SK-N-SH (cell line): ENCODE measurements at regions not wholly inside any gene's neighbourhood (a gene's known extent, or its start where the extent isn't known, plus 50 kb on each side); places are given as distances from the start of the nearest gene placed in this dataset.

ENCODE experiments used
- CTCF ChIA-PET: fragments of 300-600, 350-600 bp; formaldehyde crosslinking; extraction: SDS; loops from one replicate; lab custom pipeline; 2021; lab: Yijun Ruan, JAX
- POLR2A ChIA-PET: fragments of 350-600 bp; sonication (Branson Sonifier 250); formaldehyde crosslinking; extraction: SDS; loops from one replicate; lab custom pipeline; 2020; ENCODE audit warnings: antibody characterized with exemption, inconsistent platforms; lab: Yijun Ruan, JAX
- DNase-seq: peaks from one replicate; pipeline ENCODE4 v3.0.0; 2012
- H2AFZ ChIP-seq: fragments of 200-600 bp; sonication (generic); 2 replicates; pipeline ENCODE4 v1.8.1; 2016; ENCODE audit warnings: antibody characterized with exemption, mild to moderate bottlenecking, low read depth
- H3F3A ChIP-seq: fragments of 200-600 bp; sonication (generic); replicated peaks from 2 replicates; pipeline ENCODE3; 2016; ENCODE audit warnings: antibody characterized with exemption, mild to moderate bottlenecking; ENCODE audit not compliant: insufficient read depth
- H3K27ac ChIP-seq, 2 experiments: fragments of 200-500 bp in 1 of 2; fragments of 200-600 bp in 1 of 2; sonication (Bioruptor generic) in 1 of 2; sonication (generic), shearing (Covaris generic) in 1 of 2; 2 replicates each; pipeline versions ENCODE4 v1.5.1 to v1.6.1; 2014 to 2016; ENCODE audit warnings: low read depth in 2 of 2, inconsistent platforms in 1 of 2, low read length in 1 of 2, mild to moderate bottlenecking in 1 of 2, mixed read lengths in 1 of 2
- H3K27me3 ChIP-seq: fragments of 200-600 bp; sonication (generic), shearing (Covaris generic); 2 replicates; pipeline ENCODE4 v1.6.1; 2016; ENCODE audit warnings: mixed run types; ENCODE audit not compliant: insufficient read depth
- H3K36me3 ChIP-seq, 2 experiments: fragments of 200-500 bp in 1 of 2; fragments of 200-600 bp in 1 of 2; sonication (Bioruptor generic) in 1 of 2; sonication (generic) in 1 of 2; replicated peaks in 1 of 2; 2 replicates each; pipeline versions ENCODE3 to v1.5.1; 2014 to 2016; ENCODE audit warnings: low read length in 1 of 2, mild to moderate bottlenecking in 1 of 2; ENCODE audit not compliant: insufficient read depth in 2 of 2, control insufficient read depth in 1 of 2
- H3K4me1 ChIP-seq, 2 experiments: fragments of 200-500 bp in 1 of 2; fragments of 200-600 bp in 1 of 2; sonication (Bioruptor generic) in 1 of 2; sonication (generic), shearing (Covaris generic) in 1 of 2; 2 replicates each; pipeline versions ENCODE4 v1.5.1 to v1.6.1; 2014 to 2016; ENCODE audit warnings: low read depth in 1 of 2, low read length in 1 of 2, mixed run types in 1 of 2; ENCODE audit not compliant: insufficient read depth in 2 of 2, control insufficient read depth in 1 of 2
- H3K4me2 ChIP-seq: fragments of 200-600 bp; sonication (generic), shearing (Covaris generic); 2 replicates; pipeline ENCODE4 v1.6.1; 2017; ENCODE audit warnings: mixed run types
- H3K4me3 ChIP-seq, 2 experiments: fragments of 200-500 bp in 1 of 2; fragments of 200-600 bp in 1 of 2; sonication (Bioruptor generic) in 1 of 2; sonication (generic), shearing (Covaris generic) in 1 of 2; 2 replicates each; pipeline versions ENCODE4 v1.5.1 to v1.8.1; 2014 to 2016; ENCODE audit warnings: low read depth in 2 of 2, inconsistent platforms in 1 of 2, low read length in 1 of 2, mild to moderate bottlenecking in 1 of 2, mixed read lengths in 1 of 2, moderate library complexity in 1 of 2
- H3K79me2 ChIP-seq: fragments of 200-600 bp; sonication (generic); 2 replicates; pipeline ENCODE4 v1.8.1; 2017; ENCODE audit warnings: mild to moderate bottlenecking; ENCODE audit not compliant: insufficient read depth
- H3K9ac ChIP-seq: fragments of 200-600 bp; sonication (generic); 2 replicates; pipeline ENCODE4 v1.6.1; 2017; ENCODE audit warnings: mixed run types
- H3K9me2 ChIP-seq: fragments of 200-600 bp; sonication (generic); 2 replicates; pipeline ENCODE4 v1.6.1; 2017; ENCODE audit warnings: mixed run types
- H3K9me3 ChIP-seq: fragments of 200-600 bp; sonication (generic); 2 replicates; pipeline ENCODE4 v1.6.1; 2017; ENCODE audit warnings: mixed run types, mild to moderate bottlenecking, moderate library complexity
- H4K20me1 ChIP-seq: fragments of 200-600 bp; sonication (generic); 2 replicates; pipeline ENCODE4 v1.6.1; 2017; ENCODE audit warnings: mild to moderate bottlenecking, mixed run types; ENCODE audit not compliant: insufficient read depth
- CHD2 ChIP-seq: fragments of 150-350 bp; IDR thresholded peaks from 2 replicates; pipeline ENCODE4 v1.6.1; 2018; ENCODE audit warnings: low read length; ENCODE audit not compliant: partially characterized antibody
- EP300 ChIP-seq, 2 experiments: IDR thresholded peaks; 2 replicates each; pipeline versions ENCODE4 v1.4.0 to v1.6.1; 2012; ENCODE audit warnings: borderline replicate concordance in 1 of 2, low read depth in 1 of 2, low read length in 1 of 2
- EZH2phosphoT487 ChIP-seq: fragments of 200-600 bp; sonication (generic); IDR thresholded peaks from 2 replicates; pipeline ENCODE4 v1.6.1; 2017; ENCODE audit warnings: low read depth, mixed run types, mild to moderate bottlenecking, antibody characterized with exemption, moderate library complexity, borderline replicate concordance
- FOXM1 ChIP-seq: IDR thresholded peaks from 2 replicates; pipeline ENCODE4 v1.4.0; 2012; ENCODE audit warnings: low read depth, mild to moderate bottlenecking
- JUND ChIP-seq: IDR thresholded peaks from 2 replicates; pipeline ENCODE4 v1.4.0; 2012
- MAX ChIP-seq: IDR thresholded peaks from 2 replicates; pipeline ENCODE4 v1.4.0; 2012; ENCODE audit warnings: low read depth
- MEF2A ChIP-seq: IDR thresholded peaks from 2 replicates; pipeline ENCODE4 v1.4.0; 2012; ENCODE audit warnings: low read depth, borderline replicate concordance
- MXI1 ChIP-seq: IDR thresholded peaks from 2 replicates; pipeline ENCODE4 v1.6.1; 2012; ENCODE audit warnings: mild to moderate bottlenecking, low read depth, low read length, improper control_type of control experiment
- NRF1 ChIP-seq: IDR thresholded peaks from 2 replicates; pipeline ENCODE4 v1.6.1; 2012; ENCODE audit warnings: low read depth, mild to moderate bottlenecking, low read length
- PBX3 ChIP-seq: IDR thresholded peaks from 2 replicates; pipeline ENCODE4; 2012
- RCOR1 ChIP-seq: fragments of 150-350 bp; IDR thresholded peaks from 2 replicates; pipeline ENCODE4 v1.6.1; 2017; ENCODE audit warnings: antibody characterized with exemption, low read length
- REST ChIP-seq: IDR thresholded peaks from 2 replicates; pipeline ENCODE4 v1.6.1; 2012; ENCODE audit warnings: mild to moderate bottlenecking, low read depth, low read length, moderate library complexity
- RFX5 ChIP-seq: IDR thresholded peaks from 2 replicates; pipeline ENCODE4 v1.6.1; 2012; ENCODE audit warnings: mild to moderate bottlenecking, improper control_type of control experiment, low read length
- SIN3A ChIP-seq: IDR thresholded peaks from 2 replicates; pipeline ENCODE4 v1.6.1; 2012; ENCODE audit warnings: low read depth, mild to moderate bottlenecking, low read length, moderate library complexity, borderline replicate concordance
- SMC3 ChIP-seq: IDR thresholded peaks from 2 replicates; pipeline ENCODE4 v1.6.1; 2012; ENCODE audit warnings: low read depth, low read length, improper control_type of control experiment
- TEAD4 ChIP-seq: IDR thresholded peaks from 2 replicates; pipeline ENCODE4 v1.4.0; 2012; ENCODE audit warnings: mild to moderate bottlenecking, borderline replicate concordance; ENCODE audit not compliant: insufficient read depth
- USF2 ChIP-seq: fragments of 150-350 bp; IDR thresholded peaks from 2 replicates; pipeline ENCODE4 v1.6.1; 2017; ENCODE audit warnings: antibody characterized with exemption, low read length, low read depth, borderline replicate concordance
- WGBS: methylation state at CpG from one replicate; pipeline ENCODE4 v1.1.6; 2017; ENCODE audit warnings: low lambda C conversion rate; 5-methylcytosine and 5-hydroxymethylcytosine counted together

- H2AFZ ChIP-seq: peak overlapping the region; percentile 70; the same call in 1 of the 2 replicates
- peak overlapping the region; percentile 71; the same call in 1 of the 2 replicates for H3K4me2 ChIP-seq
- H3K27me3 ChIP-seq: peaks cover 5% of the 10 kb centered on the region; the same call in 1 of the 2 replicates
- no peaks in the 10 kb centered on the region for H3K9me2 ChIP-seq
- ChIA-PET POLR2A (no interaction called here), CTCF (interaction anchor here (0.7 kb wide), 1 partner anchor 22 kb away, joined by 3 read pairs; no protein-coding TSS in a partner anchor)
- H3K79me2 ChIP-seq: no peaks in the 10 kb centered on the region
- H3K9me3 ChIP-seq: peaks cover 11% of the 10 kb centered on the region
- WGBS: 1% methylated on average over 30 of the region's 30 CpGs
- no peaks in the 10 kb centered on the region for H3K4me1 ChIP-seq
- H3F3A ChIP-seq: no peaks in the 10 kb centered on the region
- no peaks in the 10 kb centered on the region for H3K36me3 ChIP-seq
- H3K9ac ChIP-seq: no peak overlapping the region
- TF ChIP-seq REST: no peak
- 0 out of 2 replicates have a peak, but pooled peaks have one; percentile 1 for TF ChIP-seq PBX3
- TF ChIP-seq, all 33 proteins: peak for 1
- H3K4me3 ChIP-seq: peak overlapping the region; percentile 37 to 51
- no peak overlapping the region for H3K27ac ChIP-seq
- DNase-seq: no peak
- H4K20me1 ChIP-seq: no peaks in the 10 kb centered on the region
These were observed 184.0 kb downstream of the GPX5 start for GRCh38 chr6:28709478-28710349.

- H3K4me3 ChIP-seq: peak overlapping the region; percentile 37 to 51; a peak in 2 of 4 replicates
- CTCF ChIA-PET: interaction anchor here (0.7 to 1.1 kb wide), 2 partner anchors 21 to 24 kb away, joined by 3 read pairs; no protein-coding TSS in a partner anchor
- no peaks in the 10 kb centered on the region for H3K36me3 ChIP-seq
- H3K9me2 ChIP-seq: no peaks in the 10 kb centered on the region
- H2AFZ ChIP-seq: no peak overlapping the region
- WGBS: 8% methylated on average over 16 of the region's 16 CpGs
- no peak for DNase-seq
- H3K27ac ChIP-seq: no peak overlapping the region
- peaks cover 11% of the 10 kb centered on the region for H3K9me3 ChIP-seq
- H3K4me2 ChIP-seq: peak overlapping the region; percentile 71; the same call in 1 of the 2 replicates
- H4K20me1 ChIP-seq: no peaks in the 10 kb centered on the region
- H3K79me2 ChIP-seq: no peaks in the 10 kb centered on the region
- H3K27me3 ChIP-seq: peaks cover 9% of the 10 kb centered on the region; the same call in 1 of the 2 replicates
- no peaks in the 10 kb centered on the region for H3K4me1 ChIP-seq
- POLR2A ChIA-PET: no interaction called here
- no peaks in the 10 kb centered on the region for H3F3A ChIP-seq
- H3K9ac ChIP-seq: no peak overlapping the region
- no peak for TF ChIP-seq EZH2phosphoT487
- TF ChIP-seq MAX: peak; percentile 27; the same call in 1 of the 2 replicates
- no peak for TF ChIP-seq FOXM1
- TF ChIP-seq PBX3: no peak
- TF ChIP-seq EP300 (IDR thresholded peaks at IDR 0.05; ENCODE audit: borderline replicate concordance in 1 of 2, low read depth in 1 of 2, low read length in 1 of 2): no peak
- peak; percentile 45; the same call in 1 of the 2 replicates for TF ChIP-seq TEAD4
- no peak for TF ChIP-seq MEF2A
- no peak for TF ChIP-seq NRF1
- TF ChIP-seq JUND: no peak
- TF ChIP-seq RFX5: no peak
- no peak for TF ChIP-seq MXI1
- no peak for TF ChIP-seq USF2
- TF ChIP-seq SIN3A: no peak
- no peak for TF ChIP-seq SMC3
- no peak for TF ChIP-seq RCOR1
- TF ChIP-seq CHD2: no peak
These were observed 184.9 kb downstream of the GPX5 start for GRCh38 chr6:28710466-28711191.
